Neuronal stem cell (in vitro differentiated cells): ENCODE measurements at regions not wholly inside any gene's neighbourhood (a gene's known extent, or its start where the extent isn't known, plus 50 kb on each side); places are given as distances from the start of the nearest gene placed in this dataset.

Source experiments
- DNase-seq: peaks from one replicate; pipeline ENCODE4 v3.0.0-alpha.2; 2013; ENCODE audit warnings: low spot score
- H2AFZ ChIP-seq: one replicate; pipeline ENCODE4 v1.6.1; 2013; ENCODE audit warnings: mild to moderate bottlenecking, low read length, inconsistent platforms
- H2AK5ac ChIP-seq: 2 replicates; pipeline ENCODE4 v1.6.1; 2013; ENCODE audit warnings: low read depth, mild to moderate bottlenecking, inconsistent platforms, low read length, moderate library complexity, mixed read lengths
- H2BK120ac ChIP-seq: 2 replicates; pipeline ENCODE4 v1.6.1; 2013; ENCODE audit warnings: low read depth, mild to moderate bottlenecking, inconsistent platforms, low read length, moderate library complexity, mixed read lengths
- H2BK12ac ChIP-seq: one replicate; pipeline ENCODE4 v1.6.1; 2013; ENCODE audit warnings: low read length, inconsistent platforms
- H2BK15ac ChIP-seq: 2 replicates; pipeline ENCODE4 v1.6.1; 2013; ENCODE audit warnings: mild to moderate bottlenecking, low read length, inconsistent platforms, mixed read lengths
- H2BK5ac ChIP-seq: one replicate; pipeline ENCODE4 v1.6.1; 2013; ENCODE audit warnings: inconsistent platforms, mild to moderate bottlenecking, low read length, moderate library complexity
- H3K14ac ChIP-seq: one replicate; pipeline ENCODE4 v1.6.1; 2013; ENCODE audit warnings: low read length, inconsistent platforms
- H3K18ac ChIP-seq: 2 replicates; pipeline ENCODE4 v1.6.1; 2013; ENCODE audit warnings: low read length, inconsistent platforms
- H3K23ac ChIP-seq: 2 replicates; pipeline ENCODE4 v1.6.1; 2013; ENCODE audit warnings: low read depth, mild to moderate bottlenecking, mixed read lengths, low read length, inconsistent platforms; ENCODE audit not compliant: poor library complexity
- H3K27ac ChIP-seq: replicated peaks from 3 replicates; pipeline ENCODE4 v1.5.1; 2013; ENCODE audit warnings: low read length, inconsistent platforms
- H3K27me3 ChIP-seq, 3 experiments: 2 replicates each; pipeline ENCODE4 v1.6.1; 2013; ENCODE audit warnings: low read length in 3 of 3, mild to moderate bottlenecking in 2 of 3, inconsistent platforms in 1 of 3, low read depth in 1 of 3, mixed read lengths in 1 of 3, moderate library complexity in 1 of 3; ENCODE audit not compliant: control insufficient read depth in 3 of 3, insufficient read depth in 3 of 3
- H3K36me3 ChIP-seq, 2 donors: replicated peaks in 1 of 2; 2 replicates each; pipeline ENCODE4 v1.6.1; 2013; ENCODE audit warnings: low read length in 2 of 2; ENCODE audit not compliant: control insufficient read depth in 2 of 2, insufficient read depth in 2 of 2
- H3K4ac ChIP-seq: 2 replicates; pipeline ENCODE4 v1.6.1; 2013; ENCODE audit warnings: inconsistent platforms, mild to moderate bottlenecking, low read length, moderate library complexity
- H3K4me1 ChIP-seq, 2 donors: 1 replicate in 1 of 2; 2 replicates in 1 of 2; pipeline ENCODE4 v1.6.1; 2013; ENCODE audit warnings: low read length in 2 of 2, low read depth in 1 of 2; ENCODE audit not compliant: control insufficient read depth in 2 of 2, insufficient read depth in 1 of 2
- H3K4me2 ChIP-seq: one replicate; pipeline ENCODE4 v1.6.1; 2013; ENCODE audit warnings: mild to moderate bottlenecking, low read length, inconsistent platforms; ENCODE audit not compliant: insufficient read depth, poor library complexity, severe bottlenecking
- H3K4me3 ChIP-seq, 2 donors: 2 replicates each; pipeline ENCODE4 v1.5.1; 2013; ENCODE audit warnings: low read length in 2 of 2, mild to moderate bottlenecking in 2 of 2, inconsistent platforms in 1 of 2, moderate library complexity in 1 of 2
- H3K79me1 ChIP-seq: one replicate; pipeline ENCODE4 v1.6.1; 2013; ENCODE audit warnings: low read depth, mild to moderate bottlenecking, inconsistent platforms, low read length, moderate library complexity
- H3K9ac ChIP-seq: one replicate; pipeline ENCODE4 v1.6.1; 2013; ENCODE audit warnings: mild to moderate bottlenecking, low read depth, low read length, inconsistent platforms; ENCODE audit not compliant: poor library complexity
- H3K9me3 ChIP-seq, 2 donors: replicated peaks in 1 of 2; 2 replicates each; pipeline versions ENCODE3 to v1.6.1; 2013; ENCODE audit warnings: low read length in 2 of 2, mild to moderate bottlenecking in 2 of 2, inconsistent platforms in 1 of 2, low read depth in 1 of 2, mixed read lengths in 1 of 2, moderate library complexity in 1 of 2; ENCODE audit not compliant: control insufficient read depth in 2 of 2, insufficient read depth in 1 of 2
- H4K8ac ChIP-seq: one replicate; pipeline ENCODE4 v1.6.1; 2013; ENCODE audit warnings: low read depth, mild to moderate bottlenecking, inconsistent platforms, low read length, moderate library complexity
- H4K91ac ChIP-seq: one replicate; pipeline ENCODE4 v1.6.1; 2013; ENCODE audit warnings: low read length, low read depth, mild to moderate bottlenecking, inconsistent platforms; ENCODE audit not compliant: poor library complexity
- WGBS, 2 donors: extraction: QIAGEN DNeasy Blood & Tissue Kit; methylation state at CpG; one replicate each; pipeline ENCODE4 v1.1.7; 2013; ENCODE audit warnings: missing lambda C conversion rate in 2 of 2, mixed read lengths in 1 of 2; ENCODE audit not compliant: insufficient read length in 2 of 2, insufficient replicate concordance in 1 of 2; ENCODE audit errors: extremely low coverage in 2 of 2; 5-methylcytosine and 5-hydroxymethylcytosine counted together

DNA sequence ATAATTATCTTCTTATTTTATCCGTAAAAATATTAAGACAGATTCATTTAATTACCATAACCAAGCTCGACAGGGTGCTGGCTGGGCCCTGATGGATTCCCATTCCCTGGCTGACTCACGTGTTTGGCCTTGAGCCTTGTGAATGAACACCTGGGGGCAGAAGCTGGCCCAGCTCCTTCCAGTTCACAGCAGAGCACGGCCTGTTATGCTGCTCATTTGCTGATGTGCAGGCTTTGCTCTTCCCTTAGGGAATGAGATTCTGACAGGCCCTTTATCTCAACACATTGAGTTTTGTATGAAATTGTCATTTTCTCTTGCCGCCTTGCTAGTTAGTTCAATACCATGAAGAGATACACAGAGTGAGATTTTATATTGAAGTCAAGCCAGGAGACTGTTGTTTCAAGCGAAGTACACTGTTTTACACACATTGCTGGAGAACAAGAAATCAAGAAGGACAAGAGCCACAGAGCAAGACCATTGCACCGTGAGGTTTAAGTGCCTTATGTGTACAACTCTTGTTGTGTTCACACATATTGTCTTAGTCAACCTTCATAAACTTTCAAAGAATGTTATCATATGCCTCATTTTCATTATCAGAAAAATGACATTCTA is 1583.3 kb downstream of the STIM2 start:
- no peak overlapping the region for H4K8ac ChIP-seq
- H3K18ac ChIP-seq, result no peak overlapping the region
- no peak overlapping the region for H3K23ac ChIP-seq
- H2AFZ ChIP-seq, result no peak overlapping the region
- peaks cover 0 to 3% of the 10 kb centered on the region in 2 donors for H3K4me1 ChIP-seq
- H3K9me3 ChIP-seq, result no peaks in the 10 kb centered on the region
- H3K36me3 ChIP-seq, result no peaks in the 10 kb centered on the region
- no peaks in the 10 kb centered on the region for H3K27me3 ChIP-seq
- no peak overlapping the region for H2BK120ac ChIP-seq
- no peak overlapping the region for H4K91ac ChIP-seq
- H3K14ac ChIP-seq, result no peak overlapping the region
- no peak for DNase-seq
- no peak overlapping the region for H3K4ac ChIP-seq
- H2BK5ac ChIP-seq, result no peak overlapping the region
- no peak overlapping the region for H2AK5ac ChIP-seq
- no CpG with 5 or more reads among the region's 7 CpGs for WGBS, 2 donors
- H3K27ac ChIP-seq, result no peak overlapping the region
- no peaks in the 10 kb centered on the region for H3K79me1 ChIP-seq
- H2BK12ac ChIP-seq, result no peak overlapping the region
- no peak overlapping the region for H3K4me3 ChIP-seq
- no peak overlapping the region for H3K9ac ChIP-seq
- no peak overlapping the region for H2BK15ac ChIP-seq
- no peak overlapping the region for H3K4me2 ChIP-seq

DNA sequence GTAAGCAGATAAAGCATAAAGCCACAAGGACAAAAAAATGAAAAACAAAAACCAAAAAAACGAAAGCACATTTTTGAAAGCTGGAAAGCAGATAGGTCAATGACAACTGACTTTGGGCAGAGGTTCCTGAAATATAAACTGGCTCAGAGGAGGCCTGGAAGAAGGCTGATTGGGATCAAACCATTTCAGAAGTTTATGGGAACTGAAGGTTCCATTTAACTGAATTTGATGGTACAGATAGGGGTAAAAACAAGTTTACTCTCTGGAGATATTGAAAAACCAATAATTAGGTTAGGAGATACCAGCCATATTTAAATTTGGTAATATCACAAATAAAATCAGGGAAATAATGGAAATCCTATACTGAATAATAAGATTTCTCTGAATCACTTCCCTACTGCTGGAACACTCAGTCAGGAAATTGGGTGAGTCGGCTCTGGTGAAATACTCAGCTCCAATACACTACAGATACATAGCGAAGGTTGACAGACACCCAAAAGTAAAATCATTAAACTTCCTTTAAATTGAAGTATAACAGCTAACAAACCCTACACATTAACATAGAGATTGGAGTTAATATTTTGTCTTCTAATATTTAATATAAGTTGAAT is 1584.3 kb downstream of the STIM2 start:
- peaks cover 0 to 3% of the 10 kb centered on the region in 2 donors for H3K4me1 ChIP-seq
- no peak overlapping the region for H3K27ac ChIP-seq
- DNase-seq, result no peak
- no peak overlapping the region for H2BK120ac ChIP-seq
- H2BK12ac ChIP-seq, result no peak overlapping the region
- no peaks in the 10 kb centered on the region for H3K9me3 ChIP-seq
- H4K91ac ChIP-seq, result no peak overlapping the region
- no peaks in the 10 kb centered on the region for H3K79me1 ChIP-seq
- H3K9ac ChIP-seq, result no peak overlapping the region
- H2AK5ac ChIP-seq, result no peak overlapping the region
- WGBS, 2 donors, result no CpG with 5 or more reads among the region's 3 CpGs
- no peak overlapping the region for H2AFZ ChIP-seq
- H3K18ac ChIP-seq, result no peak overlapping the region
- H3K4me2 ChIP-seq, result no peak overlapping the region
- no peak overlapping the region for H2BK15ac ChIP-seq
- H3K36me3 ChIP-seq, result no peaks in the 10 kb centered on the region
- H3K4me3 ChIP-seq, result no peak overlapping the region
- no peak overlapping the region for H3K14ac ChIP-seq
- H4K8ac ChIP-seq, result no peak overlapping the region
- H2BK5ac ChIP-seq, result no peak overlapping the region
- H3K4ac ChIP-seq, result no peak overlapping the region
- no peak overlapping the region for H3K23ac ChIP-seq
- H3K27me3 ChIP-seq, result no peaks in the 10 kb centered on the region

DNA sequence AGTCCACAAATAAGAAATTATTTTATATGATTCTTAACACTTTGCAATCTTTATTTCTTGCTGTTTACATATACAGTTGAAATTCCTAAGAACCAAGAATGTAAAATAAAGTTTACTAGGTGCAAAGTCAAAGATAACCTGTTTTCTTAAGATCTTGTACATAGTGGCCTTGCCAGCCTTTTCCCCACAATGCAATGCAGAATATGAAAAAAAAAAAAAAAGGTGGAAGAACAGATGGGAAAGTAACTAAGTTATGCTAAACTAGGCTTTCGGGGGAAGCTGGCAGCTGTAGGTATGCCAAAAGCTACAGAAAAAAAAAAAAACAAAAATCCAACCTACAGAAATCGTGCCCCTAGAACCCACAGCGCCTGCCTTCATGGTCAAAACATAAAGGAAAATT is 1588.4 kb downstream of the STIM2 start:
- Histone ChIP-seq H2BK12ac (no peak overlapping the region), H2AFZ (no peak overlapping the region), H3K9ac (no peak overlapping the region), H3K36me3 (no peaks in the 10 kb centered on the region), H2AK5ac (no peak overlapping the region), H2BK120ac (no peak overlapping the region), H3K4me3 (no peak overlapping the region), H3K4ac (no peak overlapping the region), H3K79me1 (no peaks in the 10 kb centered on the region), H3K9me3 (no peaks in the 10 kb centered on the region), H3K18ac (no peak overlapping the region), H3K14ac (no peak overlapping the region), H3K27me3 (no peaks in the 10 kb centered on the region), H4K8ac (no peak overlapping the region), H3K27ac (no peak overlapping the region), H2BK15ac (no peak overlapping the region), H3K4me1 (peaks cover 0 to 3% of the 10 kb centered on the region in 2 donors), H3K4me2 (no peak overlapping the region), H4K91ac (no peak overlapping the region), H3K23ac (no peak overlapping the region), H2BK5ac (no peak overlapping the region)
- no CpG with 5 or more reads among the region's 3 CpGs for WGBS, 2 donors
- no peak for DNase-seq

DNA sequence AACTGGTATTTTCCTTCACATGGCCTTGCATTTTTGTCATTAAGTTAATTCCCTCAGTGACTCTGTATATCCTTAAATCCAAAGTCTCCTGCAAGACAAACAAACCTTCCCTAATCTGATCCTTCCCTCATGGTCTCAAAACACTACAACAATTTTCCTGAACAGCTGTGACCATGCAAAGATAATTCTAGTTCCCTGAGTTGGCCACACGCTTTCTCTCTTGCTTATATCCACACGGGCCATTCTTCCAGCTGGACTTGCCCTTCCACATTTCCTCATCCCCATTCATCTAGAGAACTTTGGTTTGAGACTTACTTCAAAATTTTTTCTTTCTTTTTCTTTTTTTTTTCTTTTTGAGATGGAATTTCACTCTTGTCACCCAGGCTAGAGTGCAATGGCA is 1590.7 kb downstream of the STIM2 start:
- Histone ChIP-seq H3K23ac (no peak overlapping the region), H3K79me1 (no peaks in the 10 kb centered on the region), H2AFZ (no peak overlapping the region), H3K4me1 (peaks cover 0 to 3% of the 10 kb centered on the region in 2 donors), H2AK5ac (no peak overlapping the region), H3K4me2 (no peak overlapping the region), H4K91ac (no peak overlapping the region), H3K4ac (no peak overlapping the region), H3K36me3 (no peaks in the 10 kb centered on the region), H4K8ac (no peak overlapping the region), H3K14ac (no peak overlapping the region), H3K9ac (no peak overlapping the region), H3K18ac (no peak overlapping the region), H3K27me3 (no peaks in the 10 kb centered on the region), H3K9me3 (no peaks in the 10 kb centered on the region), H2BK120ac (no peak overlapping the region), H3K4me3 (no peak overlapping the region), H3K27ac (no peak overlapping the region), H2BK5ac (no peak overlapping the region), H2BK15ac (no peak overlapping the region), H2BK12ac (no peak overlapping the region)
- no CpG with 5 or more reads among the region's 2 CpGs for WGBS, 2 donors
- no peak for DNase-seq
